Endothelial cell of umbilical vein (primary cell): ENCODE measurements at regions not wholly inside any gene's neighbourhood (a gene's known extent, or its start where the extent isn't known, plus 50 kb on each side); places are given as distances from the start of the nearest gene placed in this dataset.

Experiments
- MYC ChIP-seq: IDR thresholded peaks from one replicate; pipeline ENCODE4 v1.6.1; 2011; ENCODE audit warnings: mild to moderate bottlenecking, low read depth, low read length
- POLR2A ChIP-seq: IDR thresholded peaks from 2 replicates; pipeline ENCODE4 v1.6.1; 2012; ENCODE audit warnings: low read depth, mild to moderate bottlenecking, control low read depth, low read length
- TF ChIP-seq, protein P1 (sequence below), 2 donors: IDR thresholded peaks; 1 replicate in 1 of 2; 2 replicates in 1 of 2; pipeline ENCODE4 v1.5.1; 2011; ENCODE audit warnings: low read length in 2 of 2, mild to moderate bottlenecking in 2 of 2, moderate library complexity in 2 of 2, control low read depth in 1 of 2, inconsistent platforms in 1 of 2, low read depth in 1 of 2; ENCODE audit not compliant: insufficient read depth in 1 of 2; ENCODE audit errors: extremely low read depth in 1 of 2

- TF ChIP-seq, protein P1, sequence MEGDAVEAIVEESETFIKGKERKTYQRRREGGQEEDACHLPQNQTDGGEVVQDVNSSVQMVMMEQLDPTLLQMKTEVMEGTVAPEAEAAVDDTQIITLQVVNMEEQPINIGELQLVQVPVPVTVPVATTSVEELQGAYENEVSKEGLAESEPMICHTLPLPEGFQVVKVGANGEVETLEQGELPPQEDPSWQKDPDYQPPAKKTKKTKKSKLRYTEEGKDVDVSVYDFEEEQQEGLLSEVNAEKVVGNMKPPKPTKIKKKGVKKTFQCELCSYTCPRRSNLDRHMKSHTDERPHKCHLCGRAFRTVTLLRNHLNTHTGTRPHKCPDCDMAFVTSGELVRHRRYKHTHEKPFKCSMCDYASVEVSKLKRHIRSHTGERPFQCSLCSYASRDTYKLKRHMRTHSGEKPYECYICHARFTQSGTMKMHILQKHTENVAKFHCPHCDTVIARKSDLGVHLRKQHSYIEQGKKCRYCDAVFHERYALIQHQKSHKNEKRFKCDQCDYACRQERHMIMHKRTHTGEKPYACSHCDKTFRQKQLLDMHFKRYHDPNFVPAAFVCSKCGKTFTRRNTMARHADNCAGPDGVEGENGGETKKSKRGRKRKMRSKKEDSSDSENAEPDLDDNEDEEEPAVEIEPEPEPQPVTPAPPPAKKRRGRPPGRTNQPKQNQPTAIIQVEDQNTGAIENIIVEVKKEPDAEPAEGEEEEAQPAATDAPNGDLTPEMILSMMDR (IDR thresholded peaks at IDR 0.05; ENCODE audit: extremely low read depth in 1 of 2, insufficient read depth in 1 of 2, low read depth in 1 of 2, low read length in 2 of 2): no peak
- no peak for TF ChIP-seq POLR2A
- TF ChIP-seq MYC: no peak
These were observed 51.5 kb downstream of the KLF12 start for GRCh38 chr13:74082741-74083160.
